NCI-H2107 (cell line): ENCODE measurements at regions not wholly inside any gene's neighbourhood (a gene's known extent, or its start where the extent isn't known, plus 50 kb on each side); places are given as distances from the start of the nearest gene placed in this dataset.
"Not testable (repeated sequence)": the region's sequence is repeated elsewhere in the genome, so short reads cannot be mapped to it uniquely, and the experiment has no call there.

Source experiments
- DNase-seq: peaks from one replicate; lab custom pipeline; 2025; lab: John Stamatoyannopoulos, UW

- no peak for DNase-seq
These were observed 141.0 kb downstream of the FZD1 start for GRCh38 chr7:91405092-91405788.

- DNase-seq = not testable (repeated sequence)
These were observed 141.6 kb downstream of the FZD1 start for GRCh38 chr7:91405873-91406272.

GRCh38 chr7:91407942-91408341 lies 143.7 kb downstream of the FZD1 start:
- no peak for DNase-seq

- DNase-seq = no peak
These were observed 144.3 kb downstream of the FZD1 start for GRCh38 chr7:91408388-91409154.

GRCh38 chr7:91411060-91411459 lies 146.8 kb downstream of the FZD1 start:
- DNase-seq = no peak

- no peak for DNase-seq
These were observed 148.1 kb downstream of the FZD1 start for GRCh38 chr7:91412298-91412697.

GRCh38 chr7:91414734-91415133 lies 150.5 kb downstream of the FZD1 start:
- no peak for DNase-seq

GRCh38 chr7:91416155-91416865 lies 152.1 kb downstream of the FZD1 start:
- DNase-seq = no peak

- no peak for DNase-seq
These were observed 156.4 kb downstream of the FZD1 start for GRCh38 chr7:91420606-91421005.

GRCh38 chr7:91421018-91421417 lies 156.8 kb downstream of the FZD1 start:
- DNase-seq = no peak

GRCh38 chr7:91424371-91424770 lies 160.1 kb downstream of the FZD1 start:
- no peak for DNase-seq

- no peak for DNase-seq
These were observed 160.9 kb downstream of the FZD1 start for GRCh38 chr7:91425149-91425548.

GRCh38 chr7:91427051-91427450 lies 162.8 kb downstream of the FZD1 start:
- no peak for DNase-seq

- no peak for DNase-seq
These were observed 167.4 kb downstream of the FZD1 start for GRCh38 chr7:91431601-91432000.

- no peak for DNase-seq
These were observed 170.6 kb downstream of the FZD1 start for GRCh38 chr7:91434836-91435235.

GRCh38 chr7:91435381-91436059 lies 171.3 kb downstream of the FZD1 start:
- DNase-seq = no peak

- peak; percentile 47 for DNase-seq
These were observed 172.4 kb downstream of the FZD1 start for GRCh38 chr7:91436655-91437054.

- DNase-seq = not testable (repeated sequence)
These were observed 176.0 kb downstream of the FZD1 start for GRCh38 chr7:91440198-91440597.

GRCh38 chr7:91443862-91444261 lies 179.6 kb downstream of the FZD1 start:
- no peak for DNase-seq

GRCh38 chr7:91446819-91447218 lies 182.6 kb downstream of the FZD1 start:
- no peak for DNase-seq

GRCh38 chr7:91455411-91455810 lies 191.2 kb downstream of the FZD1 start:
- DNase-seq = no peak

- no peak for DNase-seq
These were observed 193.0 kb downstream of the FZD1 start for GRCh38 chr7:91457208-91457607.
